ENCODE measurements at regions not wholly inside any gene's neighbourhood (a gene's known extent, or its start where the extent isn't known, plus 50 kb on each side); places are given as distances from the start of the nearest gene placed in this dataset.

GRCh38 chr4:22031423-22031822 lies 82.9 kb upstream of the KCNIP4 start:
- no peak for FAIRE-seq

GRCh38 chr4:22030881-22031280 lies 82.3 kb upstream of the KCNIP4 start:
- DNase-seq (ENCODE audit: insufficient read length, low spot score) (no peak), FAIRE-seq (no peak)

More at GRCh38 chr4:22031423-22031822, 82.9 kb upstream of the KCNIP4 start:
- DNase-seq (ENCODE audit: insufficient read length, low spot score) = no peak

GRCh38 chr4:22030307-22030706 lies 81.7 kb upstream of the KCNIP4 start:
- DNase-seq (ENCODE audit: insufficient read length, low spot score) (no peak), FAIRE-seq (no peak)

GRCh38 chr4:22029803-22030202 lies 81.2 kb upstream of the KCNIP4 start:
- FAIRE-seq (no peak), DNase-seq (ENCODE audit: insufficient read length, low spot score) (no peak)

GRCh38 chr4:22021106-22021505 lies 72.5 kb upstream of the KCNIP4 start:
- no peak for FAIRE-seq
- DNase-seq (ENCODE audit: insufficient read length, low spot score) = no peak

GRCh38 chr4:22020129-22020528 lies 71.6 kb upstream of the KCNIP4 start:
- no peak for FAIRE-seq
- no peak for DNase-seq (ENCODE audit: insufficient read length, low spot score)

- FAIRE-seq (no peak), DNase-seq (ENCODE audit: insufficient read length, low spot score) (no peak)
Observed at GRCh38 chr4:22019676-22020075, 71.1 kb upstream of the KCNIP4 start.

GRCh38 chr4:22014222-22014741 lies 65.7 kb upstream of the KCNIP4 start:
- DNase-seq (ENCODE audit: insufficient read length, low spot score) = no peak
- no peak for FAIRE-seq

- DNase-seq (ENCODE audit: insufficient read length, low spot score) = no peak
- FAIRE-seq = no peak
Observed at GRCh38 chr4:22003878-22004277, 55.3 kb upstream of the KCNIP4 start.
